Left renal pelvis (tissue), 4 donors: ENCODE measurements at regions not wholly inside any gene's neighbourhood (a gene's known extent, or its start where the extent isn't known, plus 50 kb on each side); places are given as distances from the start of the nearest gene placed in this dataset.

Experiments used
- DNase-seq, 4 donors: peaks; one replicate each; pipeline ENCODE4 v3.0.0-alpha.2; 2013; ENCODE audit warnings: low read depth in 4 of 4, low spot score in 3 of 4

GRCh38 chr13:40313269-40314200, 352.9 kb downstream of the FOXO1 start:
- no peak for DNase-seq

- DNase-seq, result no peak
Observed at GRCh38 chr13:40315416-40316064, 350.9 kb downstream of the FOXO1 start.

DNA sequence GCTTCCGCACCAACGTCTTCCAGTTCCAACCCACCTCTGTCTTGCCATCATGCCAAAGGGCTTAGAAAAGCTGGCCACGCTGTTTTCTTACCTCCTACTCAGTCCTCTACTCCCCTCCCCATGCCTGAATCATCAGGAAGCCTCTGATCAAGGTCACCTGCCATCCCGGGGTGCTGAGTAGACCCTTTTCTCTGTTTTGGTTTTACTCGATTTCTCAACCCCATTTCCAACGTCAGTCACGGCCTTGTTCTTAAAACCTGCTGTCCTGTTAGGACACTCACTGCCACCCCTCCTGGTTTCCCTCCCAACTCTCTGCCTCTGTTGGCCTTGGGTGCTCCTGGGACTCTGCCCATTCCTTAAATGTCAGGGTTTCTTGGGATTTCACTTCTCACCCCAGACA, 350.1 kb downstream of the FOXO1 start:
- no peak for DNase-seq

- DNase-seq, result no peak
Observed at GRCh38 chr13:40317980-40318327, 348.5 kb downstream of the FOXO1 start.

DNA sequence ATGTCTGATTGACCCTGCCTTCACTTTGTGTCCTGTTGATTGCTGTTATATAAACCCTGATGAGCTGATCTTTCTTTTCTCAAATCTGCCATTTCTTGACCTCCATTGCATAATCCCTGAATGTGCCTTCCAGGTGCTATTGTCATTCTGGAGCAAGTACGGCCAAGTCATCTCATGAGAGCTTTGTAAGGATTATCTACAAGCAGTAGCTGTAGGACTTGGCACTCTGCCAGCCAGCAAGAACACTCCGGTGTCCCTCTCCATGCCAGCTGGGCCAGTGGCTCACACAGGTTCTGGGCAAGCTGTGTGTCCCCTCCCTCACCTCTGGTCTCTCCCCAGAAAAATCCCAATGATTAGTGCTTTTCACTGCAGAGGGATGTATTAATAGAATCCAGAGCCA, 348.1 kb downstream of the FOXO1 start:
- no peak for DNase-seq

DNA sequence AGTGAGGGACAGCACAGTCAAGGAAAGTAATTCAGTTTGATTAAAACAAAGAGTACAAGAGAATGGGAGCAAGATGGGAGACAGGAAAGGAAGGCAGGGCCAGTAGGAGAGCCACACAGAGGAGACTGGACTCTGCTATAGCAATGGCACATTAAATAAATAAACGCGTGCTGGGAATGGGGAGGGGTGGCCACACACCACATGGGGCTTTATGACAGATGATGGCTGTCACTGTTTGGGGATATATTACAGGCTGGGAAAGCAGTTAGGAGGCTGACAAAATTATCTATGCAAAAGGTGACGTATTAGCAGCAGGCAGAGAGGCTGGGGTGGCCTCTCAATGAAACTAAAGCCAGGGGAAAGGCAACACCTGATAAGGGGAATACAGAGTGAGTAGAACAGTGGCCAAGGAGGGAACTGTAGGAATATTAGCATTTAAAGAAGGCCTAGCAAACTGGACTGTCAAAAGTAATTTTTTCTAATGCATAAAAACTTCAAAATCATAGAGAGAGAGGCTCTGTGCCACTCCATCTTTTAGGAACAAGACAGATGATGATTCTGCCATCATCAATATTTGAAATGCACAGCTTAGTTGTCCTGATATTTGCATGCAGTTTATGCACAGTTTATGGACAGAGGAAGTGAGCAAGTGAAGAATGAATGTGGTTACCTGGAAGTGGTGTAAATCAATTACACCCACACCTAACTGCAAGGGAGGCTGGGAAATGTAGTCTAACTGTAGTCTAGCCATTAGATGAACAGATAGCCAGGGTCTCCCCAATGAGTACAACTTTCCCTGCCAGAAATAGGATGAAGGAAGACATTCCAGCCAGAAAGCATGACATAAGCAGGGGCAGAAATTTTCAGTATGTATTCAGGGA, 346.5 kb downstream of the FOXO1 start:
- DNase-seq, result no peak

DNA sequence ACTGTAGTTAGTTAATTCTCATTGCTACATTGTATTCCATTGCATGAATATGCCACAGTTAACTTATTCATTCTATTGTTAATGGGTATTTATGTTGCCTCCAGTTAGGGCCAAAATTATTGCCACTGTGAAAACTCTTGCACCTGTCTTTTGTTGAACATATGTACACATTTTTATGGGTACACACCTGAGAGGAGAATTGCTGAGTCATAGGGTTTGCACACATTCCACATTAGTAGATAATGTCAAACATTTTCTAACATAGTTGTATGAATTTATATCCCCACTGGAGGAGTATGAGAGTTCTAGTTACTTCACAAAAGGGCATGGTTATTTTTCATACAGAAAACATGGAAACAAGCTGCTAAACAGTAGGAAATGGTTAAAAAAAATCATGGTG, 338.4 kb downstream of the FOXO1 start:
- no peak for DNase-seq

DNA sequence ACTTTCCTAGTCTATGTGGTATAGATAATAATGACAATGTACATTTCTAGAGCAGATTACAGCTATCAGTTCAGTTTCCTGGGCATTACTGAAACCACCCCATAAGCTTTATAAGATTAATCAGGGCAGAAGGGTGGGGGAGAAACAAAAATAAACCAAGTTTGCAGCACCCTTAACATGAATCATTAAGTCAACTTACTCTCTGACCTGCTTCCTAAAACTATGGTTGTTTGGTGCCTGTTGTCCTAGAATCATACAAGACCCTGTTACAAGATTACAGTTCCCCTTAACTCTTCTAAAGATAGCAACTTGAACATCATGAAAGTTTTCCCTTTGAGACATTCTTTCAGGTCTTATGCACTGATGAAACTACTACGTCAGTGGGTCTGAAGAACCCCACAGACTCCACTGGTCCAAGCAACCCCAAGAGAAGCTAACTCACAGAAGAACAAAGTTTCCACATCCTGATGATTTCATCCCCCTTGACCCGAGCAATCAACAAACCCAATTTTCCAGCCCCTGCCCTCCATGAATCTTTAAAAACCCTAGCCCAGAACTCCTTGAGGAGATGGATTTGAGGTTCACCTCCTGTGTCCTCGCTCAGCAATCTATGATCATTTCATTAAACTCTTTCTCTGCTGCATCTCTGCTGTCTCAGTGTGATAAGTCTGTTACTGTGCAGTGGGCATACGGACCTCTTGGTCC, 336.5 kb downstream of the FOXO1 start:
- DNase-seq, result no peak

DNA sequence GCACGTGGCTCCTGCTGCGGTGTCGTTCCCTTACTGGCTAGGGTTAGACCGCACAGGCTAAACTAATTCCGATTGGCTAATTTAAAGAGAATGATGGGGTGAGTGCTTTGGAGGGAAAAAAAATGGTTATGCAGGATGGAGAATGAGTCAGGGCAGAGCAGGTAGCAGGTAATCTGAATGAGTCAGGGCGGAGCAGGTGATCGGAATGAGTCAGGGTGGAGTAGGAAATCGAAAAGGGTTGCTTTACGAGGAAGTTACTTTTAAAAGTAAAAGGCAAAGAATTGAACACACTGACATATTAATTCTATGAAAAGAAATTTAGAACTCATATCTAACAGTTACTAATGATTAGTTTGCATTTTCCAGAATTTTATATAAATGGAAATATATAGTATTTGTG, 335.5 kb downstream of the FOXO1 start:
- DNase-seq, result no peak

DNA sequence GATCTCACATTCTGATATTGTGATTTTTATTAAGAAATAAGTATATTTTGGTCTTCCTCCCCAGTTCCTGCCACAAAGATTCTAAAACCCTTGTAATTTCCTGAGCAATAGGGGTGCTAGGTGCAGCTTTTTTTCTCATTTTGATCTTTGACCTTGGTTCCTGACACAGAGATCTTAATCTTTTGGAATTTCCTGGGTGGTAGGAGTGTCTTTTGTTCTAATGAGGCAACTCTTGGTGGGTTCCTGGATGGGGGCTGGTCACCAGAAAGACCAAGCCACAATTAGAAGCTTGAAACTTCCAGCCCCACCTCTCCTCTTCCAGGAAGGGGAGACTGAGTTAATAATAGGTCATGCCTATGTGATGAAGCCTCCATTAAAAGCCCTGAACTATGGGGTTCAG, 334.6 kb downstream of the FOXO1 start:
- DNase-seq, result no peak

- DNase-seq, result no peak
Observed at GRCh38 chr13:40333226-40333625, 333.2 kb downstream of the FOXO1 start.

DNA sequence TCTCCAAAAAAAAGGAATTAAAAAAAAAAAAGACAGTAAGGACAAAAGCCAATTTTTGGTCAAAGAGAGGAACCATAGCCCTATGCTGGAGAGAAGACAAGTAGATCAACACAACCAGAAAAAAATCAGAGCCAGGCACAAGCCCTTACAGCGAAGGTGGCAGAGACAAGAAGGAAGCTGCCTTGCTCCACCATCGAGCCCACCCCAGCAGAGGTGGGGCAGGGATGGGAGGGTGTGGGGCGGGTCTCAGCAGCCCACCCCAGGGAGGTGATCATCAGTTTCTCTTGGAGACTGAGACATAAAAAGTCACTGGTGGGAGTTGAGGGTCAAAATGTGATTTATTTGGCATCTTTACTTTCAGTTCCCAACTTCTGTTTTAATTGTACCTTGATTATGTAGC, 332.4 kb downstream of the FOXO1 start:
- DNase-seq, result no peak

DNA sequence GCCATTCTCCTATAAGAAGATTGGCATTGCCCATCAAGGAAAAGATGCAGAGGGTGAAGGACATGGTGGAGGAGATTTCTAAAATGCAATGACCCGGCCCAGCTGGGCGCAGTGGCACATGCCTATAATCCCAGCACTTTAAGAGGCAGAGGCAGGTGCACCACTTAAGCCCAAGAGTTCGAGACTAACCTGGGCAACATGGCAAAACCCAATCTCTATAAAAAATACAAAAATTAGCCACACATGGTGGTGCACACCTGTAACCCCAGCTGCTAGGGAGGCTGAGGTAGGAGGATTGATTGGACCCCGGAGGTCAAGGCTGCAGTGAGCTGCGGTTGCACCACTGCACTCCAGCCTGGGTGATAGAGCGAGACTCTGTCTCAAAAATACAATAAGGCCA, 331.8 kb downstream of the FOXO1 start:
- no peak for DNase-seq

DNA sequence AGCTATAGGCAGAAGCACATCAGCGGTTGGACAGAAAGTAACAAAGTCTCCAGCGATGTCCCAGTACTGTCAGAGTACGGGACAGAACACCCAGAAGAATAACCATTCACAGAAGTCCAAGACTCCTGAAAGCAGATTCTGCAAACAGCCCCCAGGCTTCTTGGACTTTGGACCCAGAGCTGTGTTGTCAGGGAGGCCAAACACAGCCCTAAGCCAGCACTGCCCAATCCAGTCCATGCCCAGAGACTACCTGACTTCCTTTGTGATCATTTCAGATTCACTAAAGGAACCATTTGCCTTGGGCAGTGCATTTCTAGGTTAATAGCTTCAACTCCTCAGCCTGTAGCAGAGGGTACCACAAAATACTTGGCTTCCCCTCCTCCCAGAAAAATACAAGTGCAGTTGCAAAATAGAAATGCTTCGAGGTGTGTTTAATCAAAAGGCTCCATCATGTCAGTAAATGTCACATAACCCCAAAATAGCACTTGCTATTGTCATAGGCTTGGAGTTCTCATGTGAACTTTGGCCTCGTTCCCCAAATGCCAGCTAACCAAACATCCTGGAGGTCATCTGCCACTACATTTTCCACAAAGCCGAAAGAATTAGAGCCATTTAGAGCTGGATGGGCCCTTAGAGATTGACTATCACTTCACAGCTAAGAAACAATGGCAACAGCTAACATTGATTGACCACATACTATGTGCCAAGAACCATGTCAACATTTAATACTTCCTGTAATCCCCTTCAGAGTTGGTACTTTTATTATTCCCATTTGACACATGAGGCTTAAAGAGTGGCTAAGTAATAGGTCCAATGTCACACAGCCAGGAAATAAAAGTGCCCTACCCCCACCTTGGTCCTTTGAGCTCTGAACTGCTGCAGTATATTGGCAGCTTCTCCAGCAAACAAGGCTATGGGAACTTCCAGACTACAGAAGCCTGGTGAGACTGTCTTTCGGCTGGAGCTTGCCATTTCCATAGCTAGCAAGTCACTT, 329.9 kb downstream of the FOXO1 start:
- DNase-seq, result no peak

DNA sequence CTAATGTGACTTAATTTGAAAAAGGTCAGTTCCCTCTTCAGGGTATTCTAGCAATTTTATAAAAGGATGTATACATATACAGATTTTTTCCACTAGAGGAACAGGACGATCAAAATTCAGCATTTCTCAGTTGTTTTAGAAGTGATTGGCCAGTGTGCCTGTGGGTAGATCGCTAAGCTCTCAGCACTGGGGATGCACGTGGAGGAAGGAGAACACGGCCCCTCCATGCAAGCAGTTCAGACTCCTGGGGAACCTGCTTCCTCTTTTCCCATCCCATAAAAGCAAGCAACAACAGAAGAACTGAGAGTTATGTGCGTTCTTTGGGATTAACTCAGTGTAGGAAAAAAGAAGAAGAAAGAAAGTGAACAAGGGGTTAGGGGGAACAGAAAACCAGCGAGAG, 328.8 kb downstream of the FOXO1 start:
- DNase-seq, result no peak

DNA sequence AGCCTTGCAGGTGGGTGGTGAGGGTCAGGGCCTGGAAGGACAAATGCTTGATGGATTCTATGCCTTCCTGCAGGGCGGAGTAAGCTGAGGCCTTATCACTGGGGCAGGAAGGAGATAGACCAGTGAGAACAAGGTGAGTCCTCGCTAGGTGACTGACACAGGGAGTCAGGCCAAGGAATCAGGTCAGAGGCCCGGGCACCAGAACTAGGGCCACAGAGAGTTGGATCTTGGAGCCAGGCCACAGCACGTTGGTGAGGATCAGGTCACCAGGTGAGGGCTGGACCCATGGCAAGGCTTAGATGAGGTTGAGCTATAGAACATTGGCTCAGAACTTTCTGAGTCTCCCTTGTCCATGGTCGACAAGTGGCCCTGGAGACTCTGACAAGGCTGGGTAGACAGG, 328.2 kb downstream of the FOXO1 start:
- DNase-seq, result no peak

DNA sequence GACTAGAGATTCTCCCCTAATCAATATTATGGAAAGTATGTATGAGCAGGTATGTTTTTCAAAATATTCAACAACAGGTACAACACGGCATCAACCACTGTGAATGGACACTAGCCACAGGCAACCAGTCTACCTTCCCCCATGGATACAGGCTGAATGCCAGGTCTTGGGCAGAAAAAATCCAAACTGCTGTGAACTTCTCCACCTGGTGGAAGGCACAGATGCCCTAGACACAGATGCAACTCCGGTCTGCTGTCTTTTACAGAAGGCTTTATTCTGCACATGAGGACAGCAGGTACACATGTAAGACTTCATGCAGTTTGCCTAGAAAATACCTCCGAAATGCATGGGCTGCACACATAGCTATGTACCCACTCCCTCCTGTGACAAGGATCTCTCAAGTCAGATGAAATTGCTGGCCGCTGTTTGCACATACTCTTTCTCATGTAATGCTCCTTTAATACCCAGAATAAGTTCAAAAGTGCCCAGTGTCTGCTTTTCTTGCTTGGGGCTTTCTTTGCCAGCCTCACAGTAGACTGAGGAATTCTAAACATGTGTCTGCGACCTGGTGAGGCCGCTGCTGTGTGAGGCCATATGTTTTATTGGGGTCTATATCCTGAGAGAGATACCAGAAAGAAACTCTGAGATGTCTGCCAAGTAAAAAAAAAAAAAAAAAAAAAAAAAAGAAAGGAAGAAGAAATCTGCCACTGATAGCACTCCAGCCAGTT, 325.9 kb downstream of the FOXO1 start:
- DNase-seq, result no peak

- no peak for DNase-seq
Observed at GRCh38 chr13:40341096-40341471, 325.4 kb downstream of the FOXO1 start.

- no peak for DNase-seq
Observed at GRCh38 chr13:40341501-40341900, 324.9 kb downstream of the FOXO1 start.
